ENCODE measurements at regions not wholly inside any gene's neighbourhood (a gene's known extent, or its start where the extent isn't known, plus 50 kb on each side); places are given as distances from the start of the nearest gene placed in this dataset.

- H3K27ac ChIP-seq (ENCODE audit: low read depth, low read length): no peak overlapping the region
- no peaks in the 10 kb centered on the region for H3K4me1 ChIP-seq (ENCODE audit: insufficient read depth, low read length)
- Mint-ChIP-seq H3K27ac (ENCODE audit: unreplicated experiment) (no peak overlapping the region), H3K4me1 (ENCODE audit: low read depth, unreplicated experiment) (no peaks in the 10 kb centered on the region), H3K36me3 (ENCODE audit: low read depth, unreplicated experiment) (no peaks in the 10 kb centered on the region), H3K4me3 (ENCODE audit: unreplicated experiment) (no peak overlapping the region), H3K9me3 (ENCODE audit: unreplicated experiment) (peaks cover 9% of the 10 kb centered on the region), H3K27me3 (ENCODE audit: low read depth, unreplicated experiment) (no peaks in the 10 kb centered on the region)
- no peaks in the 10 kb centered on the region for H3K79me2 ChIP-seq (ENCODE audit: insufficient read depth, low read length)
- H3K4me3 ChIP-seq (ENCODE audit: insufficient read depth, low read depth, low read length): no peak overlapping the region
- FAIRE-seq: no peak
- no peak overlapping the region for H3K4me2 ChIP-seq (ENCODE audit: low read length)
- no peaks in the 10 kb centered on the region for H3K9me3 ChIP-seq (ENCODE audit: insufficient read depth, low read depth, low read length)
- H3K27me3 ChIP-seq (ENCODE audit: insufficient read depth, low read length): peaks cover 3% of the 10 kb centered on the region
- TF ChIP-seq EZH2 (IDR thresholded peaks at IDR 0.05; ENCODE audit: insufficient read depth, low read length) (no peak), CTCF (IDR thresholded peaks at IDR 0.05; ENCODE audit: insufficient read depth, low read depth, low read length) (no peak)
- H2AFZ ChIP-seq (ENCODE audit: low read depth, low read length): no peak overlapping the region
- no peak overlapping the region for H3K9ac ChIP-seq (ENCODE audit: low read length)
- H4K20me1 ChIP-seq (ENCODE audit: insufficient read depth, low read length): no peaks in the 10 kb centered on the region
- no peak for DNase-seq (ENCODE audit: low read depth)
- H3K36me3 ChIP-seq (ENCODE audit: insufficient read depth, low read length): no peaks in the 10 kb centered on the region
Observed at GRCh38 chr7:69263550-69263949, 334.7 kb upstream of the AUTS2 start.

GRCh38 chr7:69269806-69270205 lies 328.5 kb upstream of the AUTS2 start:
- H3K4me1 Mint-ChIP-seq (ENCODE audit: low read depth, unreplicated experiment): no peaks in the 10 kb centered on the region
- no peaks in the 10 kb centered on the region for H3K36me3 Mint-ChIP-seq (ENCODE audit: low read depth, unreplicated experiment)
- Histone ChIP-seq H2AFZ (ENCODE audit: low read depth, low read length) (no peak overlapping the region), H3K36me3 (ENCODE audit: insufficient read depth, low read length) (no peaks in the 10 kb centered on the region), H3K79me2 (ENCODE audit: insufficient read depth, low read length) (no peaks in the 10 kb centered on the region), H3K4me3 (ENCODE audit: insufficient read depth, low read depth, low read length) (no peak overlapping the region), H3K27me3 (ENCODE audit: insufficient read depth, low read length) (no peaks in the 10 kb centered on the region), H3K9ac (ENCODE audit: low read length) (no peak overlapping the region), H3K4me1 (ENCODE audit: insufficient read depth, low read length) (no peaks in the 10 kb centered on the region), H4K20me1 (ENCODE audit: insufficient read depth, low read length) (no peaks in the 10 kb centered on the region), H3K4me2 (ENCODE audit: low read length) (no peak overlapping the region), H3K9me3 (ENCODE audit: insufficient read depth, low read depth, low read length) (peaks cover 3% of the 10 kb centered on the region), H3K27ac (ENCODE audit: low read depth, low read length) (no peak overlapping the region)
- FAIRE-seq: no peak
- no peak for DNase-seq (ENCODE audit: low read depth)
- H3K4me3 Mint-ChIP-seq (ENCODE audit: unreplicated experiment): no peak overlapping the region
- no peaks in the 10 kb centered on the region for H3K27me3 Mint-ChIP-seq (ENCODE audit: low read depth, unreplicated experiment)
- H3K27ac Mint-ChIP-seq (ENCODE audit: unreplicated experiment): no peak overlapping the region
- peaks cover 7% of the 10 kb centered on the region for H3K9me3 Mint-ChIP-seq (ENCODE audit: unreplicated experiment)
- TF ChIP-seq EZH2 (IDR thresholded peaks at IDR 0.05; ENCODE audit: insufficient read depth, low read length) (no peak), CTCF (IDR thresholded peaks at IDR 0.05; ENCODE audit: insufficient read depth, low read depth, low read length) (no peak)

GRCh38 chr7:69272101-69272500 lies 326.2 kb upstream of the AUTS2 start:
- Histone ChIP-seq H3K9me3 (ENCODE audit: insufficient read depth, low read depth, low read length) (peaks cover 3% of the 10 kb centered on the region), H3K9ac (ENCODE audit: low read length) (no peak overlapping the region), H3K4me1 (ENCODE audit: insufficient read depth, low read length) (no peaks in the 10 kb centered on the region), H3K79me2 (ENCODE audit: insufficient read depth, low read length) (no peaks in the 10 kb centered on the region), H3K4me2 (ENCODE audit: low read length) (no peak overlapping the region), H4K20me1 (ENCODE audit: insufficient read depth, low read length) (no peaks in the 10 kb centered on the region), H3K4me3 (ENCODE audit: insufficient read depth, low read depth, low read length) (no peak overlapping the region), H3K27me3 (ENCODE audit: insufficient read depth, low read length) (no peaks in the 10 kb centered on the region), H3K27ac (ENCODE audit: low read depth, low read length) (no peak overlapping the region), H3K36me3 (ENCODE audit: insufficient read depth, low read length) (no peaks in the 10 kb centered on the region), H2AFZ (ENCODE audit: low read depth, low read length) (no peak overlapping the region)
- H3K36me3 Mint-ChIP-seq (ENCODE audit: low read depth, unreplicated experiment): no peaks in the 10 kb centered on the region
- H3K4me1 Mint-ChIP-seq (ENCODE audit: low read depth, unreplicated experiment): no peaks in the 10 kb centered on the region
- H3K27me3 Mint-ChIP-seq (ENCODE audit: low read depth, unreplicated experiment): no peaks in the 10 kb centered on the region
- DNase-seq (ENCODE audit: low read depth): no peak
- no peak for TF ChIP-seq CTCF (IDR thresholded peaks at IDR 0.05; ENCODE audit: insufficient read depth, low read depth, low read length)
- TF ChIP-seq EZH2 (IDR thresholded peaks at IDR 0.05; ENCODE audit: insufficient read depth, low read length): no peak
- no peak for FAIRE-seq
- peaks cover 7% of the 10 kb centered on the region for H3K9me3 Mint-ChIP-seq (ENCODE audit: unreplicated experiment)
- H3K4me3 Mint-ChIP-seq (ENCODE audit: unreplicated experiment): no peak overlapping the region
- H3K27ac Mint-ChIP-seq (ENCODE audit: unreplicated experiment): no peak overlapping the region

All from astrocyte (in vitro differentiated cells and primary cell).